ENCODE measurements at regions not wholly inside any gene's neighbourhood (a gene's known extent, or its start where the extent isn't known, plus 50 kb on each side); places are given as distances from the start of the nearest gene placed in this dataset.

- H3K9me3 ChIP-seq (ENCODE audit: control insufficient read depth, low read length), result no peaks in the 10 kb centered on the region
- no peaks in the 10 kb centered on the region for H3K4me1 ChIP-seq
- no peaks in the 10 kb centered on the region for H3K36me3 ChIP-seq (ENCODE audit: control insufficient read depth, insufficient read depth, low read length)
- H2AFZ ChIP-seq, result no peak overlapping the region
- H3K79me2 ChIP-seq, result no peaks in the 10 kb centered on the region
- H3K27me3 ChIP-seq (ENCODE audit: control insufficient read depth, insufficient read depth, low read length), result no peaks in the 10 kb centered on the region
- no peak overlapping the region for H3K4me2 ChIP-seq (ENCODE audit: low read length)
- H3K9ac ChIP-seq, result no peak overlapping the region
- no peak overlapping the region for H3K4me3 ChIP-seq (ENCODE audit: low read depth, low read length)
- H3K27ac ChIP-seq, result no peak overlapping the region
- TF ChIP-seq CTCF (IDR thresholded peaks at IDR 0.05), result no peak
Measured at GRCh38 chr13:34431827-34432581, 510.1 kb upstream of the NBEA start.

GRCh38 chr13:34435338-34435737, 506.7 kb upstream of the NBEA start:
- Histone ChIP-seq H3K79me2 (no peaks in the 10 kb centered on the region), H3K9me3 (ENCODE audit: control insufficient read depth, low read length) (no peaks in the 10 kb centered on the region), H3K27me3 (ENCODE audit: control insufficient read depth, insufficient read depth, low read length) (no peaks in the 10 kb centered on the region), H3K36me3 (ENCODE audit: control insufficient read depth, insufficient read depth, low read length) (no peaks in the 10 kb centered on the region), H3K4me1 (no peaks in the 10 kb centered on the region), H2AFZ (no peak overlapping the region), H3K4me2 (ENCODE audit: low read length) (no peak overlapping the region), H3K4me3 (ENCODE audit: low read depth, low read length) (no peak overlapping the region), H3K9ac (no peak overlapping the region), H3K27ac (no peak overlapping the region)
- TF ChIP-seq CTCF (IDR thresholded peaks at IDR 0.05), result no peak

GRCh38 chr13:34437873-34438272, 504.2 kb upstream of the NBEA start:
- no peak for TF ChIP-seq CTCF (IDR thresholded peaks at IDR 0.05)
- no peaks in the 10 kb centered on the region for H3K9me3 ChIP-seq (ENCODE audit: control insufficient read depth, low read length)
- H3K4me1 ChIP-seq, result no peaks in the 10 kb centered on the region
- H2AFZ ChIP-seq, result no peak overlapping the region
- no peak overlapping the region for H3K9ac ChIP-seq
- no peak overlapping the region for H3K27ac ChIP-seq
- no peaks in the 10 kb centered on the region for H3K27me3 ChIP-seq (ENCODE audit: control insufficient read depth, insufficient read depth, low read length)
- no peaks in the 10 kb centered on the region for H3K36me3 ChIP-seq (ENCODE audit: control insufficient read depth, insufficient read depth, low read length)
- H3K4me2 ChIP-seq (ENCODE audit: low read length), result no peak overlapping the region
- no peak overlapping the region for H3K4me3 ChIP-seq (ENCODE audit: low read depth, low read length)
- H3K79me2 ChIP-seq, result no peaks in the 10 kb centered on the region

- H3K9me3 ChIP-seq (ENCODE audit: control insufficient read depth, low read length), result no peaks in the 10 kb centered on the region
Measured at GRCh38 chr13:34452831-34453230, 489.2 kb upstream of the NBEA start.

More at GRCh38 chr13:34452831-34453230, 489.2 kb upstream of the NBEA start:
- H3K36me3 ChIP-seq (ENCODE audit: control insufficient read depth, insufficient read depth, low read length), result no peaks in the 10 kb centered on the region
- no peak overlapping the region for H3K27ac ChIP-seq
- no peak overlapping the region for H2AFZ ChIP-seq
- no peak overlapping the region for H3K4me2 ChIP-seq (ENCODE audit: low read length)
- H3K4me3 ChIP-seq (ENCODE audit: low read depth, low read length), result no peak overlapping the region
- no peaks in the 10 kb centered on the region for H3K27me3 ChIP-seq (ENCODE audit: control insufficient read depth, insufficient read depth, low read length)
- H3K79me2 ChIP-seq, result no peaks in the 10 kb centered on the region
- no peak for TF ChIP-seq CTCF (IDR thresholded peaks at IDR 0.05)
- no peak overlapping the region for H3K9ac ChIP-seq
- H3K4me1 ChIP-seq, result no peaks in the 10 kb centered on the region
